Astrocyte (in vitro differentiated cells and primary cell): ENCODE measurements at regions not wholly inside any gene's neighbourhood (a gene's known extent, or its start where the extent isn't known, plus 50 kb on each side); places are given as distances from the start of the nearest gene placed in this dataset.

Experiments
- DNase-seq: peaks from one replicate; pipeline ENCODE4 v3.0.0-alpha.2; 2010; ENCODE audit warnings: low read depth
- FAIRE-seq: peaks from 2 replicates; lab custom pipeline; 2011; peaks lifted over from hg19 to GRCh38; lab: Jason Lieb, UNC
- H2AFZ ChIP-seq: 2 replicates; pipeline ENCODE4 v1.6.0; 2012; ENCODE audit warnings: low read depth, low read length, inconsistent platforms
- H3K27ac ChIP-seq: 2 replicates; pipeline ENCODE4 v1.5.1; 2011; ENCODE audit warnings: low read depth, low read length, inconsistent platforms
- H3K27me3 ChIP-seq: 2 replicates; pipeline ENCODE4 v1.6.0; 2011; ENCODE audit warnings: low read length, inconsistent platforms; ENCODE audit not compliant: insufficient read depth
- H3K36me3 ChIP-seq: 2 replicates; pipeline ENCODE4 v1.5.1; 2011; ENCODE audit warnings: low read length, inconsistent platforms; ENCODE audit not compliant: insufficient read depth
- H3K4me1 ChIP-seq: 2 replicates; pipeline ENCODE4 v1.5.1; 2011; ENCODE audit warnings: low read length, inconsistent platforms; ENCODE audit not compliant: insufficient read depth
- H3K4me2 ChIP-seq: 2 replicates; pipeline ENCODE4 v1.6.0; 2012; ENCODE audit warnings: low read length, inconsistent platforms
- H3K4me3 ChIP-seq: 2 replicates; pipeline ENCODE4 v1.5.1; 2011; ENCODE audit warnings: low read depth, mild to moderate bottlenecking, low read length, inconsistent platforms; ENCODE audit not compliant: insufficient read depth
- H3K79me2 ChIP-seq: 2 replicates; pipeline ENCODE4 v1.6.0; 2012; ENCODE audit warnings: mild to moderate bottlenecking, low read length, inconsistent platforms; ENCODE audit not compliant: insufficient read depth
- H3K9ac ChIP-seq: 2 replicates; pipeline ENCODE4 v1.6.0; 2012; ENCODE audit warnings: mild to moderate bottlenecking, low read length, inconsistent platforms
- H3K9me3 ChIP-seq: 2 replicates; pipeline ENCODE4 v1.5.1; 2012; ENCODE audit warnings: low read depth, mild to moderate bottlenecking, low read length, inconsistent platforms; ENCODE audit not compliant: insufficient read depth
- H4K20me1 ChIP-seq: 2 replicates; pipeline ENCODE4 v1.6.0; 2012; ENCODE audit warnings: low read length, inconsistent platforms; ENCODE audit not compliant: insufficient read depth
- H3K27ac Mint-ChIP-seq: one replicate; pipeline ENCODE4 v1.8.0; 2021; ENCODE audit warnings: mild to moderate bottlenecking, mixed read lengths; ENCODE audit not compliant: unreplicated experiment
- H3K27me3 Mint-ChIP-seq: one replicate; pipeline ENCODE4 v1.8.0; 2021; ENCODE audit warnings: low read depth, mixed read lengths; ENCODE audit not compliant: unreplicated experiment
- H3K36me3 Mint-ChIP-seq: one replicate; pipeline ENCODE4 v1.8.0; 2021; ENCODE audit warnings: low read depth, mixed read lengths; ENCODE audit not compliant: unreplicated experiment
- H3K4me1 Mint-ChIP-seq: one replicate; pipeline ENCODE4 v1.8.0; 2021; ENCODE audit warnings: low read depth, mixed read lengths; ENCODE audit not compliant: unreplicated experiment
- H3K4me3 Mint-ChIP-seq: one replicate; pipeline ENCODE4 v1.8.0; 2021; ENCODE audit warnings: mild to moderate bottlenecking, moderate library complexity, mixed read lengths; ENCODE audit not compliant: unreplicated experiment
- H3K9me3 Mint-ChIP-seq: one replicate; pipeline ENCODE4 v1.8.0; 2021; ENCODE audit warnings: mild to moderate bottlenecking, mixed read lengths; ENCODE audit not compliant: unreplicated experiment
- EZH2 ChIP-seq: IDR thresholded peaks from 2 replicates; pipeline ENCODE4 v1.6.1; 2012; ENCODE audit warnings: mild to moderate bottlenecking, low read length, inconsistent platforms; ENCODE audit not compliant: insufficient read depth
- TF ChIP-seq, protein P1 (sequence below): IDR thresholded peaks from 2 replicates; pipeline ENCODE4 v1.5.1; 2011; ENCODE audit warnings: low read depth, mild to moderate bottlenecking, inconsistent platforms, low read length, moderate library complexity; ENCODE audit not compliant: insufficient read depth

DNA sequence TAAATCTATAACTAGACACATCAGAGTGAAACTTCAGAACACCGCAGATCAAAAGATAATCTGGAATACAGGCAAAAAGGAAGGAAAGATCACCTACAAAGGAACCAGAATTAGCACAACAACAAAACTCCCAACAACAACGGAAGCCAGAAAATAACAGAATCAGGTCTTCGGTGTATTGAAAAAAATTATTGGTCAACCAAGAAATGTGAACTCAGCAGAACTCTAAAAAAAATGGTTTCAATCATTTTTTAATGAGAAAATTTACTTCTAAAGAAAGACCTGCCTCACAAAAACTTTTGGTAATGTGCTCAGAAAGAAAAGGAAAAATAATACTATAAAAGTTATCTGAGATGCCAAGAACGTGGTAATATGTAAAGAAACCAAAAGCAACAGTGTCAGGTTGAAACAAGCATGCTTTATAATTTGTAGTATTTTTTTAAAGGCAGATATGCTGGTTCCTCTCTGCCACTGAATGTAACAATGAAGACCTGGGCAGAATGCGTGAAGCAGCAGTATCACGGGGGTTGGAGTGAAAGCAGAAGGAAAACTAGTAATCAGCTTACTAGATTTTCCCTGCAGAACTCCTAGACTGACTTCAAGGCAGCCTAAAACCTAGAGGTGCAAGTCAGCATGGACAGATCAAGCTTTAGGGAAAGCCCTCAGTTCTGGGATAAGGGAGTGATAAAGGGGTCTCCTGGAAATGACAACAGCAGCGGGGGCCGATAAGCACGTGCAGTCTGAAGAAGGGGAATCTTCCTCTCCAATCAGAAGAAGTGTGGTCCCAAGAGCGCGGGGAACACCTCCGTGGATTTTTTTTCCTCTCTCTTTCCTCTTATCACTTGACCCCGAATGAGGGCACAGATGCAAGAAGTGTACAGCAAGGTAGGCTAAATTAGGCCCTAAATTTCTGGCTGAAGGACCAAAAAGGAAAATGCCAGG is 80.9 kb upstream of the TEKT1 start:
- Histone ChIP-seq H3K4me3 (no peak overlapping the region), H2AFZ (no peak overlapping the region), H3K4me2 (no peak overlapping the region), H3K27ac (no peak overlapping the region), H3K9ac (no peak overlapping the region), H4K20me1 (no peaks in the 10 kb centered on the region), H3K9me3 (no peaks in the 10 kb centered on the region), H3K36me3 (no peaks in the 10 kb centered on the region), H3K4me1 (no peaks in the 10 kb centered on the region), H3K27me3 (peaks cover 29% of the 10 kb centered on the region), H3K79me2 (no peaks in the 10 kb centered on the region)
- Mint-ChIP-seq H3K9me3 (peaks cover 9% of the 10 kb centered on the region), H3K27ac (no peak overlapping the region), H3K4me1 (no peaks in the 10 kb centered on the region), H3K4me3 (no peak overlapping the region), H3K27me3 (peaks cover 23% of the 10 kb centered on the region), H3K36me3 (peaks cover 8% of the 10 kb centered on the region)
- DNase-seq (no peak), FAIRE-seq (no peak)
- TF ChIP-seq, protein P1, sequence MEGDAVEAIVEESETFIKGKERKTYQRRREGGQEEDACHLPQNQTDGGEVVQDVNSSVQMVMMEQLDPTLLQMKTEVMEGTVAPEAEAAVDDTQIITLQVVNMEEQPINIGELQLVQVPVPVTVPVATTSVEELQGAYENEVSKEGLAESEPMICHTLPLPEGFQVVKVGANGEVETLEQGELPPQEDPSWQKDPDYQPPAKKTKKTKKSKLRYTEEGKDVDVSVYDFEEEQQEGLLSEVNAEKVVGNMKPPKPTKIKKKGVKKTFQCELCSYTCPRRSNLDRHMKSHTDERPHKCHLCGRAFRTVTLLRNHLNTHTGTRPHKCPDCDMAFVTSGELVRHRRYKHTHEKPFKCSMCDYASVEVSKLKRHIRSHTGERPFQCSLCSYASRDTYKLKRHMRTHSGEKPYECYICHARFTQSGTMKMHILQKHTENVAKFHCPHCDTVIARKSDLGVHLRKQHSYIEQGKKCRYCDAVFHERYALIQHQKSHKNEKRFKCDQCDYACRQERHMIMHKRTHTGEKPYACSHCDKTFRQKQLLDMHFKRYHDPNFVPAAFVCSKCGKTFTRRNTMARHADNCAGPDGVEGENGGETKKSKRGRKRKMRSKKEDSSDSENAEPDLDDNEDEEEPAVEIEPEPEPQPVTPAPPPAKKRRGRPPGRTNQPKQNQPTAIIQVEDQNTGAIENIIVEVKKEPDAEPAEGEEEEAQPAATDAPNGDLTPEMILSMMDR: no peak
- no peak for TF ChIP-seq EZH2

DNA sequence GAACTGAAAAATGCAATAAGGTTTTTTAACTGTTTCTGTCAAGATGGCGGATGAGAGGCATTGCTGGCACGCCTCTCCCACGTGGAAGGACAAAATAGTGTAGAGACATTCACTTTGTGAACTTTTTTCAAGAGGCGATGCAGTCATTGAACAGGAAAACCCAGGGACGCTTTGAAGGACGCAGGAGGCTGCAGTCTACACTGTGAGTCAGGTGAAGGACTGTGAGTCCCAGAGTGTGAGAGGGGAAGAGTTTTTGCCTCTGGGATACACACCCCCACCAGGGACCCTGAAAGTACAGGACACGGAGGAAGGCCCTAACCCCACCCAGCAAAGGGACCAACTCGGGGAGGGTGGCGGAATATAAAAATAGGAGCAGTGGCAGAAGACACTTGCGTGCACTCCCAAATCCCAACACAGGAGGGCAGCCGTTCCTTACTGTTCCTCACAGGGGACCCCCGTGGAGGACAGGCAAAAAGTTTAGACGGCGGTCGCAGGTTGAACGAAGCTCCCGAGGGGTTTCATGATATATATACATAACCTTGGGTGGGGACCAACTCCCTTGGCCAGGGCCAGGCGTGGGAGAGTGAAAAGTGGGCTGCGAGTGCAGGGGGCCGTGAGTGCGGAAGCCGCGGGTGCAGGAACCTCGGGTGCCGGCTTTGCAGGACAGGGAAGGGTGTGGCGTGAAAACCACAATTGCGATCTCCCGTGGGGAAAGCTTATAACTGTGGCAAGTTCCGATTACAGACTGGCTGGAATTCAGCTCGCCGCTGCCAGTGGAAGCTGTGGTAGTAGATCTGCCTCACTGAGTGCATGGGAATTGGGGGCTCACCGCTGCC is 82.0 kb upstream of the ALOX12 start:
- H3K4me1 ChIP-seq: no peaks in the 10 kb centered on the region
- H3K79me2 ChIP-seq: no peaks in the 10 kb centered on the region
- H3K27me3 ChIP-seq: peaks cover 34% of the 10 kb centered on the region
- no peaks in the 10 kb centered on the region for H3K36me3 ChIP-seq
- H2AFZ ChIP-seq: no peak overlapping the region
- no peak overlapping the region for H3K27ac ChIP-seq
- FAIRE-seq (no peak), DNase-seq (peak; percentile 10)
- H3K36me3 Mint-ChIP-seq: peaks cover 7% of the 10 kb centered on the region
- no peaks in the 10 kb centered on the region for H4K20me1 ChIP-seq
- H3K4me3 ChIP-seq: no peak overlapping the region
- H3K27me3 Mint-ChIP-seq: peaks cover 17% of the 10 kb centered on the region
- peaks cover 9% of the 10 kb centered on the region for H3K9me3 Mint-ChIP-seq
- H3K9ac ChIP-seq: no peak overlapping the region
- H3K4me2 ChIP-seq: peak overlapping the region; percentile 36
- H3K27ac Mint-ChIP-seq: no peak overlapping the region
- no peaks in the 10 kb centered on the region for H3K4me1 Mint-ChIP-seq
- TF ChIP-seq EZH2: no peak
- TF ChIP-seq, protein P1: peak; percentile 79
- no peak overlapping the region for H3K4me3 Mint-ChIP-seq
- no peaks in the 10 kb centered on the region for H3K9me3 ChIP-seq
